Suppressor macrophage treated with lipopolysaccharide for 1 hour (primary cell): ENCODE measurements at regions not wholly inside any gene's neighbourhood (a gene's known extent, or its start where the extent isn't known, plus 50 kb on each side); places are given as distances from the start of the nearest gene placed in this dataset.

ENCODE experiments used
- DNase-seq, 3 donors: peaks; one replicate each; pipeline ENCODE4 v3.0.0-alpha.2; 2020 to 2022

- no peak for DNase-seq
Observed at GRCh38 chr3:73781541-73781940, 156.8 kb upstream of the PDZRN3 start.

GRCh38 chr3:73774645-73775044 is 149.9 kb upstream of the PDZRN3 start:
- DNase-seq, result no peak

- no peak for DNase-seq
Observed at GRCh38 chr3:73773233-73773632, 148.5 kb upstream of the PDZRN3 start.

GRCh38 chr3:73772076-73772886 is 147.5 kb upstream of the PDZRN3 start:
- no peak for DNase-seq

GRCh38 chr3:73768524-73769308 is 144.0 kb upstream of the PDZRN3 start:
- no peak for DNase-seq

- peak in 2 of 3 donors; percentile 1 to 26 for DNase-seq
Observed at GRCh38 chr3:73766599-73767381, 142.0 kb upstream of the PDZRN3 start.

- peak; percentile 7 to 36 (median 34) for DNase-seq
Observed at GRCh38 chr3:73765878-73766545, 141.3 kb upstream of the PDZRN3 start.

GRCh38 chr3:73762855-73763254 is 138.1 kb upstream of the PDZRN3 start:
- no peak for DNase-seq

- DNase-seq, result no peak
Observed at GRCh38 chr3:73759297-73759711, 134.6 kb upstream of the PDZRN3 start.

- DNase-seq, result no peak
Observed at GRCh38 chr3:73757536-73757935, 132.8 kb upstream of the PDZRN3 start.

- no peak for DNase-seq
Observed at GRCh38 chr3:73753985-73754384, 129.2 kb upstream of the PDZRN3 start.

GRCh38 chr3:73752338-73752737 is 127.6 kb upstream of the PDZRN3 start:
- DNase-seq, result no peak

GRCh38 chr3:73746623-73747022 is 121.9 kb upstream of the PDZRN3 start:
- DNase-seq, result no peak

GRCh38 chr3:73745526-73746191 is 120.9 kb upstream of the PDZRN3 start:
- no peak for DNase-seq

GRCh38 chr3:73743551-73743950 is 118.8 kb upstream of the PDZRN3 start:
- no peak for DNase-seq

GRCh38 chr3:73739791-73740453 is 115.2 kb upstream of the PDZRN3 start:
- DNase-seq, result no peak

GRCh38 chr3:73738711-73739110 is 114.0 kb upstream of the PDZRN3 start:
- DNase-seq, result no peak

GRCh38 chr3:73734211-73735089 is 109.7 kb upstream of the PDZRN3 start:
- no peak for DNase-seq

GRCh38 chr3:73733746-73734145 is 109.0 kb upstream of the PDZRN3 start:
- no peak for DNase-seq

GRCh38 chr3:73729969-73730440 is 105.3 kb upstream of the PDZRN3 start:
- no peak for DNase-seq
